ENCODE measurements at regions not wholly inside any gene's neighbourhood (a gene's known extent, or its start where the extent isn't known, plus 50 kb on each side); places are given as distances from the start of the nearest gene placed in this dataset.

DNA sequence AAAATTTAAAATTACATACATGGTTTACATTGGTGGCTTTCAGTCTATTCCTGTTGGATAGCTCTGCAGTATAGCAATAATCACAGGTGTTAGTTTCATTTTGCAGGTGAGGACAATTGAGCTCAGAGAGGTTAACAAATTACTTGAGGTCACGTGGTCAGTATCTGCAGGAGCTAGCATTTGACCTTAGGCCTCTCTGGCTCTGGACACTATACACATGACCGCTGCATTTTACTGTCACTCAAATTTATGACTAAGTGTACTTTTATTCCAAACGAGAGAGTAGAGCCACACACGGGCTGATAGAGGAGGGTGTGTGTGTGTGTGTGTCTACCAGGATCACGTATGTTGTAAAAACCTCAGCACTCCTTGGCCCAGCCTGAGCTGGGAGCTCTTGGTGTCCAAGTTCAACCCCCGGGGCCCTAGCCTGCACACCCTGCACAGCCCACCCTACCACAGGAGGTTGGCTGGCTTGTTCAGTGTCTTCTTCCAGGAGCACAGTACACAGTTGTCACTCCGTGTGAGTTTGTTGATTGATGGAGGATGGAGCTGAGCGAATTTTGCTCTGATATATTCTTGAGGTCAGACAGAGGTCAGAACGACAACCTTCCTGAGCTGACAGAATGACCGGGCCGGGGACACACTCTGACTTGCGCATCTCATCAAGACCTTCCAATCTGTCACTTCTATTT is 272.7 kb downstream of the GFRA1 start:
- no peak for TF ChIP-seq CTCF (IDR thresholded peaks at IDR 0.05; ENCODE audit: poor library complexity)
- TF ChIP-seq EZH2 (IDR thresholded peaks at IDR 0.05; ENCODE audit: borderline replicate concordance): no peak
- TF ChIP-seq EZH2phosphoT487 (IDR thresholded peaks at IDR 0.05; ENCODE audit: low read depth, severe bottlenecking, unreplicated experiment): no peak
